Ascending aorta (tissue), 2 donors: ENCODE measurements at regions not wholly inside any gene's neighbourhood (a gene's known extent, or its start where the extent isn't known, plus 50 kb on each side); places are given as distances from the start of the nearest gene placed in this dataset.

Experiments
- DNase-seq, 2 donors: peaks; one replicate each; pipeline ENCODE4 v3.0.0-alpha.2; 2019; ENCODE audit warnings: low spot score in 2 of 2
- H3K27ac ChIP-seq, 2 donors: fragments of 200-600 bp; sonication (generic); one replicate each; pipeline ENCODE4 v1.5.1; 2016 to 2017; ENCODE audit warnings: mild to moderate bottlenecking in 1 of 2
- H3K27me3 ChIP-seq: fragments of 200-600 bp; sonication (generic); one replicate; pipeline ENCODE4 v1.5.1; 2017
- H3K36me3 ChIP-seq, 2 donors: fragments of 200-600 bp; sonication (generic); one replicate each; pipeline ENCODE4 v1.5.1; 2016
- H3K4me1 ChIP-seq, 2 donors: fragments of 200-600 bp; sonication (generic); one replicate each; pipeline ENCODE4 v1.5.1; 2016 to 2017; ENCODE audit warnings: mild to moderate bottlenecking in 1 of 2
- H3K4me3 ChIP-seq, 2 donors: fragments of 200-600 bp; sonication (generic); one replicate each; pipeline ENCODE4 v1.5.1; 2016 to 2017; ENCODE audit warnings: mild to moderate bottlenecking in 1 of 2
- H3K9me3 ChIP-seq, 2 donors: fragments of 200-600 bp; sonication (generic); one replicate each; pipeline ENCODE4 v1.5.1; 2016
- CTCF ChIP-seq, 3 experiments: fragments of 200-600 bp in 2 of 3; fragments of 450-650 bp in 1 of 3; sonication (generic) in 2 of 3; IDR thresholded peaks; one replicate each; pipeline ENCODE4 v1.5.1; 2016 to 2019; ENCODE audit warnings: antibody characterized with exemption in 3 of 3, mild to moderate bottlenecking in 1 of 3, moderate library complexity in 1 of 3
- intact Hi-C: fragments of 100-400 bp; cut with DNase I; formaldehyde crosslinking; loops from one replicate; pipeline ENCODE4 v1.15.1; 2023

- DNase-seq: no peak
- Histone ChIP-seq H3K27me3 (no peaks in the 10 kb centered on the region), H3K4me3 (no peak overlapping the region), H3K4me1 (peaks cover 0 to 3% of the 10 kb centered on the region in 2 donors), H3K9me3 (no peaks in the 10 kb centered on the region), H3K36me3 (no peaks in the 10 kb centered on the region), H3K27ac (no peak overlapping the region)
- no peak for TF ChIP-seq CTCF (IDR thresholded peaks at IDR 0.05)
- intact Hi-C loops: no loop called here
Observed at GRCh38 chr10:78250313-78251015, 216.8 kb downstream of the RPS24 start.

- intact Hi-C loops: no loop called here
- peaks cover 0 to 7% of the 10 kb centered on the region in 2 donors for H3K4me1 ChIP-seq
- no peak for DNase-seq
Observed at GRCh38 chr10:78251016-78251385, 217.3 kb downstream of the RPS24 start.

GRCh38 chr10:78252286-78252685 is 218.6 kb downstream of the RPS24 start:
- no peak for TF ChIP-seq CTCF (IDR thresholded peaks at IDR 0.05)
- H3K9me3 ChIP-seq: no peaks in the 10 kb centered on the region
- peaks cover 0 to 13% of the 10 kb centered on the region in 2 donors for H3K4me1 ChIP-seq
- no peaks in the 10 kb centered on the region for H3K27me3 ChIP-seq
- intact Hi-C loops: no loop called here
- no peak overlapping the region for H3K27ac ChIP-seq
- no peak for DNase-seq
- no peaks in the 10 kb centered on the region for H3K36me3 ChIP-seq
- H3K4me3 ChIP-seq: no peak overlapping the region

More at GRCh38 chr10:78251016-78251385, 217.3 kb downstream of the RPS24 start:
- Histone ChIP-seq H3K27me3 (no peaks in the 10 kb centered on the region), H3K27ac (no peak overlapping the region), H3K4me3 (no peak overlapping the region), H3K9me3 (no peaks in the 10 kb centered on the region), H3K36me3 (no peaks in the 10 kb centered on the region)
- TF ChIP-seq CTCF (IDR thresholded peaks at IDR 0.05): no peak

- peaks cover 0 to 10% of the 10 kb centered on the region in 2 donors for H3K4me1 ChIP-seq
- no peak for TF ChIP-seq CTCF (IDR thresholded peaks at IDR 0.05)
- H3K4me3 ChIP-seq: no peak overlapping the region
- no peak for DNase-seq
- no peaks in the 10 kb centered on the region for H3K27me3 ChIP-seq
- H3K9me3 ChIP-seq: no peaks in the 10 kb centered on the region
- no peaks in the 10 kb centered on the region for H3K36me3 ChIP-seq
- intact Hi-C loops: no loop called here
- no peak overlapping the region for H3K27ac ChIP-seq
Observed at GRCh38 chr10:78253063-78253853, 219.6 kb downstream of the RPS24 start.

- peaks cover 0 to 10% of the 10 kb centered on the region in 2 donors for H3K4me1 ChIP-seq
- DNase-seq: no peak
- no peak overlapping the region for H3K4me3 ChIP-seq
- H3K27ac ChIP-seq: no peak overlapping the region
- no peaks in the 10 kb centered on the region for H3K36me3 ChIP-seq
- intact Hi-C loops: no loop called here
- no peaks in the 10 kb centered on the region for H3K27me3 ChIP-seq
- H3K9me3 ChIP-seq: no peaks in the 10 kb centered on the region
- no peak for TF ChIP-seq CTCF (IDR thresholded peaks at IDR 0.05)
Observed at GRCh38 chr10:78254013-78254412, 220.3 kb downstream of the RPS24 start.
